ENCODE measurements at regions not wholly inside any gene's neighbourhood (a gene's known extent, or its start where the extent isn't known, plus 50 kb on each side); places are given as distances from the start of the nearest gene placed in this dataset.
A peak's percentile ranks its signal among the peaks of the same experiment; 100 is the strongest.

GRCh38 chr11:45502226-45502545, 163.2 kb downstream of the CHST1 start:
- no peak for DNase-seq (ENCODE audit: low spot score)
- intact Hi-C loops (cut with micrococcal nuclease; ENCODE audit: unreplicated experiment): no loop called here
- POLR2A ChIA-PET: no interaction called here
- no peak overlapping the region for H3K4me2 ChIP-seq (ENCODE audit: low read depth, low read length)
- FAIRE-seq: no peak
- no peaks in the 10 kb centered on the region for H4K20me1 ChIP-seq (ENCODE audit: insufficient read depth, low read length)
- in situ Hi-C loops (cut with HindIII; ENCODE audit: extremely low pct_ligation_motif_present, low pct_unique_long_range_greater_than_20kb): no loop called here
- no peak overlapping the region for H3K27ac ChIP-seq (ENCODE audit: extremely low read length, insufficient read depth, low read length)
- H3K4me1 ChIP-seq (ENCODE audit: insufficient read depth, low read length): peaks cover 14% of the 10 kb centered on the region
- H3K27me3 ChIP-seq (ENCODE audit: control insufficient read depth in 1 of 2, insufficient read depth in 2 of 2, low read length in 2 of 2): no peaks in the 10 kb centered on the region; a peak in 1 of 5 replicates
- BruUV-seq (replicated peaks): no TSS peak
- TF ChIP-seq ZNF431 (CRISPR knock-in tag; IDR thresholded peaks at IDR 0.05; ENCODE audit: borderline replicate concordance, low read depth) (no peak), TERF1 (CRISPR knock-in tag; IDR thresholded peaks at IDR 0.05) (no peak)
- H3K36me3 ChIP-seq (replicated peaks in 1 of 2; ENCODE audit: control insufficient read depth in 1 of 2, insufficient read depth in 2 of 2, low read length in 2 of 2): no peaks in the 10 kb centered on the region
- H3K79me2 ChIP-seq (ENCODE audit: insufficient read depth, low read length): no peaks in the 10 kb centered on the region
- peak; percentile 44 for ATAC-seq
- H2AFZ ChIP-seq (ENCODE audit: low read length): no peak overlapping the region
- H3K4me3 ChIP-seq (replicated peaks in 1 of 3; ENCODE audit: insufficient read depth in 1 of 3, low read depth in 2 of 3, low read length in 3 of 3): no peak overlapping the region
- no peaks in the 10 kb centered on the region for H3K9me3 ChIP-seq (ENCODE audit: low read length)
- H3K9ac ChIP-seq (ENCODE audit: insufficient read depth, low read depth, low read length): no peak overlapping the region
- 23% methylated on average over 5 of the region's 5 CpGs for WGBS (ENCODE audit: low lambda C conversion rate)
- CTCF ChIA-PET (ENCODE audit: low intra/inter-chr PET ratio, low total read pairs): no interaction called here

GRCh38 chr11:45501392-45502225, 163.8 kb downstream of the CHST1 start:
- Histone ChIP-seq H2AFZ (ENCODE audit: low read length) (no peak overlapping the region), H3K4me2 (ENCODE audit: low read depth, low read length) (peak overlapping the region; percentile 0; the same call in 1 of the 2 replicates), H3K27me3 (ENCODE audit: control insufficient read depth in 1 of 2, insufficient read depth in 2 of 2, low read length in 2 of 2) (no peaks in the 10 kb centered on the region; a peak in 1 of 5 replicates), H3K9ac (ENCODE audit: insufficient read depth, low read depth, low read length) (no peak overlapping the region), H3K36me3 (replicated peaks in 1 of 2; ENCODE audit: control insufficient read depth in 1 of 2, insufficient read depth in 2 of 2, low read length in 2 of 2) (no peaks in the 10 kb centered on the region), H4K20me1 (ENCODE audit: insufficient read depth, low read length) (no peaks in the 10 kb centered on the region), H3K9me3 (ENCODE audit: low read length) (no peaks in the 10 kb centered on the region), H3K4me3 (replicated peaks in 1 of 3; ENCODE audit: insufficient read depth in 1 of 3, low read depth in 2 of 3, low read length in 3 of 3) (no peak overlapping the region), H3K27ac (ENCODE audit: extremely low read length, insufficient read depth, low read length) (peak overlapping the region; percentile 9), H3K79me2 (ENCODE audit: insufficient read depth, low read length) (no peaks in the 10 kb centered on the region), H3K4me1 (ENCODE audit: insufficient read depth, low read length) (peaks cover 14% of the 10 kb centered on the region)
- BruUV-seq (replicated peaks): no TSS peak
- no peak for FAIRE-seq
- ATAC-seq: peak; percentile 96
- DNase-seq (ENCODE audit: low spot score): peak; percentile 20
- intact Hi-C loops (cut with micrococcal nuclease; ENCODE audit: unreplicated experiment) (no loop called here), in situ Hi-C loops (cut with HindIII; ENCODE audit: extremely low pct_ligation_motif_present, low pct_unique_long_range_greater_than_20kb) (no loop called here)
- CTCF ChIA-PET (ENCODE audit: low intra/inter-chr PET ratio, low total read pairs): no interaction called here
- WGBS (ENCODE audit: low lambda C conversion rate): 16% methylated on average over 3 of the region's 9 CpGs
- POLR2A ChIA-PET: no interaction called here
- TF ChIP-seq SMARCC2 (IDR thresholded peaks at IDR 0.05) (no peak), PAXIP1 (CRISPR knock-in tag; conservative IDR thresholded peaks at IDR 0.05) (peak; percentile 77), ZNF704 (CRISPR knock-in tag; IDR thresholded peaks at IDR 0.05; ENCODE audit: borderline replicate concordance) (no peak), MAZ (IDR thresholded peaks at IDR 0.05; ENCODE audit: borderline replicate concordance, low read depth, low read length) (no peak), MAZ (CRISPR knock-in tag; IDR thresholded peaks at IDR 0.05; ENCODE audit: low read depth) (no peak), ZNF362 (CRISPR knock-in tag; IDR thresholded peaks at IDR 0.05; ENCODE audit: borderline replicate concordance) (no peak), NPAS2 (CRISPR knock-in tag; IDR thresholded peaks at IDR 0.05; ENCODE audit: borderline replicate concordance) (no peak), ZNF354B (CRISPR knock-in tag; IDR thresholded peaks at IDR 0.05) (no peak)
